NB4 (cell line): ENCODE measurements at regions not wholly inside any gene's neighbourhood (a gene's known extent, or its start where the extent isn't known, plus 50 kb on each side); places are given as distances from the start of the nearest gene placed in this dataset.
"Not testable (repeated sequence)": the region's sequence is repeated elsewhere in the genome, so short reads cannot be mapped to it uniquely, and the experiment has no call there.

ENCODE experiments used
- DNase-seq: peaks from one replicate; pipeline ENCODE4 v3.0.0; 2010; ENCODE audit warnings: low read depth
- H3K4me3 ChIP-seq: one replicate; pipeline ENCODE4 v1.5.1; 2011; ENCODE audit warnings: mild to moderate bottlenecking, low read depth, low read length, moderate library complexity
- MYC ChIP-seq: IDR thresholded peaks from 2 replicates; pipeline ENCODE4 v1.6.1; 2011; ENCODE audit warnings: low read depth, low read length
- POLR2A ChIP-seq: IDR thresholded peaks from 2 replicates; pipeline ENCODE4 v1.6.1; 2011; ENCODE audit warnings: mild to moderate bottlenecking; ENCODE audit not compliant: insufficient read length; ENCODE audit errors: extremely low read depth
- TF ChIP-seq, protein P1 (sequence below): IDR thresholded peaks from one replicate; pipeline ENCODE4 v1.5.1; 2012; ENCODE audit warnings: low read depth, low read length
- TF ChIP-seq, protein P2 (sequence below): IDR thresholded peaks from 2 replicates; pipeline ENCODE4 v1.6.1; 2011; ENCODE audit warnings: low read depth, low read length

DNA sequence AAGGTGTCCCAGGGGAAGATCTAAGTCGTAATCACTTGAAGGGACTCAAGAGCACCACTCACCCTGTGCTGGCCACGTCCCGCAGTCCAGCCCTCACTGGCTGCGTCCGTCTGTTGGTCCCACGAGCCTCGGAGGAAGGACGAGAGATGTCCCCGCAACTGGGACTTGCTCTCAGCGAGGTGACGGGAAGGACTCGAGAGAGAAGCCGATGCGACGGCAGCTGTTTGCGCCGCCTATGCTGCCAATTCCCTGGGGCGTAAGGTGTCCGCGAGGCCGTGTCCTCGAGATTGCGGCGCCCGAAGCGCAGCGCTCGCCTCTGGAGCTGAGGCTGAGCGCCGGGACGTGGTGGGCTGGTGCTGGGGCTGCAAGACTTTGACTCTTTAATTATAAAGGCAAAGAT, 100.6 kb upstream of the SEMA3E start:
- no peak overlapping the region for H3K4me3 ChIP-seq
- TF ChIP-seq, protein P1, sequence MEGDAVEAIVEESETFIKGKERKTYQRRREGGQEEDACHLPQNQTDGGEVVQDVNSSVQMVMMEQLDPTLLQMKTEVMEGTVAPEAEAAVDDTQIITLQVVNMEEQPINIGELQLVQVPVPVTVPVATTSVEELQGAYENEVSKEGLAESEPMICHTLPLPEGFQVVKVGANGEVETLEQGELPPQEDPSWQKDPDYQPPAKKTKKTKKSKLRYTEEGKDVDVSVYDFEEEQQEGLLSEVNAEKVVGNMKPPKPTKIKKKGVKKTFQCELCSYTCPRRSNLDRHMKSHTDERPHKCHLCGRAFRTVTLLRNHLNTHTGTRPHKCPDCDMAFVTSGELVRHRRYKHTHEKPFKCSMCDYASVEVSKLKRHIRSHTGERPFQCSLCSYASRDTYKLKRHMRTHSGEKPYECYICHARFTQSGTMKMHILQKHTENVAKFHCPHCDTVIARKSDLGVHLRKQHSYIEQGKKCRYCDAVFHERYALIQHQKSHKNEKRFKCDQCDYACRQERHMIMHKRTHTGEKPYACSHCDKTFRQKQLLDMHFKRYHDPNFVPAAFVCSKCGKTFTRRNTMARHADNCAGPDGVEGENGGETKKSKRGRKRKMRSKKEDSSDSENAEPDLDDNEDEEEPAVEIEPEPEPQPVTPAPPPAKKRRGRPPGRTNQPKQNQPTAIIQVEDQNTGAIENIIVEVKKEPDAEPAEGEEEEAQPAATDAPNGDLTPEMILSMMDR: no peak
- TF ChIP-seq MYC (no peak), POLR2A (no peak)
- TF ChIP-seq, protein P2, sequence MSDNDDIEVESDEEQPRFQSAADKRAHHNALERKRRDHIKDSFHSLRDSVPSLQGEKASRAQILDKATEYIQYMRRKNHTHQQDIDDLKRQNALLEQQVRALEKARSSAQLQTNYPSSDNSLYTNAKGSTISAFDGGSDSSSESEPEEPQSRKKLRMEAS: no peak
- DNase-seq: no peak

DNA sequence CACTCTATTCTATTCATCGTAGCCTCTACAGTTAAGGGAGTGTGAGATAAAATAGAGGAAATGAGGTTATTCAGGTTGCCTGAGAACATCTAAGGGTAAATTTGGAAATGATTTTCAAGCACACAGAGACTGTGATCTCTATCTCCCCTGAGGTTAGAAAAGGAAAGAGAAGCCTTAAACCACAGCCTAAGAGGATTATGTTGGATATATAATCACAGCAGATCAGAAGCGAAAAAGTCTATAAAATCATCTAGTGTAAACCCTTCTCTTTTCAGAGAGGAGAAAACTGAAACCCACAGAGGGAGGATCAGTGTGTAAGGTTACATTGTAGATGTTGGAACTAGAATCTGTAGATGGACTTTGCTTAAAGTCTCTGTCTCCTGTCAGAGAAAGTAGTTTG, 90.6 kb upstream of the SEMA3E start:
- H3K4me3 ChIP-seq: no peak overlapping the region
- DNase-seq: no peak
- TF ChIP-seq, protein P1: no peak

DNA sequence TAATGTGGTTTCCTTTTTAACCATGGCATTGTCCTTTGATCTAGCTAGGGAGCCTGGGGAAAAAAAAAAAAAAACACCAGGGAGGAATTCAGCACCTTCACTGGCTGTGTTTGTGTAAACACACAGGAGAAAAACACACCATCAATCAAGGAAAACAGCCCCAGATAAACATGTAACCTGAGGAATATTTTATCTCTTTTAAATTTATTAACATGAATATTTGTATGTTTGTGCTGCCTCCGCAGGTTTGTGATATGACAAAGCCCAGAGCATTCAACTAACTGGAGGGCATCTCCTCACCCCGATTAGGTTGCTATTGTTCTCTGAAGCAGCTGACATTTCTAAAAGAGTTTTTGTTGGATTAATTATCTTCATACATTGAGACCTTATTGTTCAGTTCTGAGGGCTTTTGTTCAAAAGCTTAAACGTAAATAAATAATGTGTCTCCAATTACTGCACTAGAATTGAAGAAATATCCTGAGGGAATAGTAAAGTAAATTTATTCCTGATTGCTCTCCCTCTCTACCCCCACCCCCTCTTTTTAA, 89.4 kb upstream of the SEMA3E start:
- H3K4me3 ChIP-seq: no peak overlapping the region
- DNase-seq: no peak
- no peak for TF ChIP-seq MYC
- TF ChIP-seq POLR2A: no peak
- TF ChIP-seq, protein P2: no peak
- TF ChIP-seq, protein P1: no peak

DNA sequence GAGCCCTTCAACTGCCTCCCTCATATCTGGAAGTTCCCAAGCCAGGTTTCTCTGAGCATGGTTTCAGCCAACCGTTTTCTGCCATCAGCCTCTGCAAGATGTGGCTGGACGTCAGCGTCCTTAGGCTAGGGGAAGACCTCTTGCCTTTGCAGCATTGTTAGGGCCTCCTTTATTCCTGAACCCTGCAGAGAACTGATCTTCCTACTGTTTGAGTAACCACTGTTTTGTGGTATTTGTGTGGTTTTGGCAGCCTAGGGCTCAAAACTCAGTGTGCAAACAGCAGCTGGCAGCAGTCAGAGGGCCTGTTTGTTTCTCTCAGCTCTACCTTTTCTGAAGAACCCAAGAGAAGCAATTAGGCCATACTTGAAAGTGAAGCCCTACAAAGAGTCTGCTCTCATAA, 83.4 kb upstream of the SEMA3E start:
- peak; percentile 81 for DNase-seq
- no peak overlapping the region for H3K4me3 ChIP-seq
- TF ChIP-seq POLR2A (no peak), MYC (no peak)
- TF ChIP-seq, protein P1: no peak
- TF ChIP-seq, protein P2: no peak

DNA sequence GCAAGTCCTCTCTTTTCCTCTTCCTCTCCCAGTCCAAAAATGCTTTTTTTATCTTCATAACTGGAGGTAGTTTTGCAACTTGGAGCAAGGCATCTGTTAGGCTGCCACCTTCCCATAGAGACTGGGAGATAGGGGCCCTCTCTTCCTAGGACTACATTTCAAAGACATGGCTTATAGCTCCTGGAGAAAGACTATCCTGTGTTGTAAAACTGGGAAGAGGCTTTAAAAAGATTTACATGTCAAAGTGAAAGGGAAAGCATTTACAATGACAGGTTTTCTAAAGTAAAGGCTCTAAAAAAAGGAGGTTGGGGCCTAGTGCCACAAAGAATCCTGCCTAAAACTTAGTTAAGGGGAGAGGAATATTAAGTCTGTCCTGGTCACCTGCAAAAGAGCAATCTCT, 82.2 kb upstream of the SEMA3E start:
- TF ChIP-seq, protein P1: no peak
- TF ChIP-seq, protein P2: no peak
- TF ChIP-seq MYC (no peak), POLR2A (no peak)
- no peak overlapping the region for H3K4me3 ChIP-seq
- DNase-seq: no peak

DNA sequence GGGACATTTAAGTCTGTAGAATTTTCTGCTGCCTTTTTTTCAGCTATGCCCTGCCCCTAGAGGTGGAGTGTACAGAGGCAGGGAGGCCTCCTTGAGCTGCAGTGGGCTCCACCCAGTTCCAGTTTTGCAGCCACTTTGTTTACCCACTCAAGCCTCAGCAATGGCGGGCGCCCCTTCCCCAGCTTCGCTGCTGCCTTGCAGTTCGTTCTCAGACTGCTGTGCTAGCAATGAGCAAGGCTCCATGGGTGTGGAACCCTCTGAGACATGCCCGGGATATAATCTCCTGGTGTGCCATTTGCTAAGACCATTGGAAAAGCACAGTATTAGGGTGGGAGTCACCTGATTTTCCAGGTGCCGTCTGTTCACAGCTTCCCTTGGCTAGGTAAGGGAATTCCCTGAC, 68.0 kb upstream of the SEMA3E start:
- DNase-seq, H3K4me3 ChIP-seq: not testable (repeated sequence)

DNA sequence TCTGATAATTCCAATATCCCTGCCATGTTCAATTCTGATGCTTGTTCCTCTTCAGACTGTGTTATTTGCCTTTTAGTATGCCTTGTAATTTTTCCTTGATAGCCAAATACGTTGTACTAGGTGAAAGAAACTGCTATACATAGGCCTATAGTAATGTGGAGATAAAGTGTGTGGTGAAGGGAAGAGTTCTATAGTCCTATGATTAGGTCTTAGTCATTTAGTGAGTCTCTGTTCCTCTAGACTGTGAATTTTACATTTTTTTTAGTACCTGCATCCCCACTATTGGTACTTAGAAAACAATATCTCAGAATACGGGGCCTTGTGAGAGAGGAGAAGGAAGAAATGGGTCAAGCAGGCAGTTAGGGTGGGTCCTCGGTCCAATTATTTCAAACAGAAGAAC, 59.6 kb upstream of the SEMA3E start:
- TF ChIP-seq MYC (no peak), POLR2A (no peak)
- TF ChIP-seq, protein P2: no peak
- TF ChIP-seq, protein P1: no peak
- H3K4me3 ChIP-seq: no peak overlapping the region
- DNase-seq: no peak
